ENCODE measurements at regions not wholly inside any gene's neighbourhood (a gene's known extent, or its start where the extent isn't known, plus 50 kb on each side); places are given as distances from the start of the nearest gene placed in this dataset.

- TF ChIP-seq POLR2AphosphoS5 (IDR thresholded peaks at IDR 0.05; ENCODE audit: low read depth, low read length) (no peak), POLR2A (IDR thresholded peaks at IDR 0.05; ENCODE audit: low read depth, low read length) (no peak), TAF1 (IDR thresholded peaks at IDR 0.05; ENCODE audit: borderline replicate concordance, low read depth, low read length) (no peak)
Measured at GRCh38 chr21:35225573-35225972, 176.5 kb upstream of the RUNX1 start.

Data from GM12892 (cell line).